AG09319 (cell line): ENCODE measurements at regions not wholly inside any gene's neighbourhood (a gene's known extent, or its start where the extent isn't known, plus 50 kb on each side); places are given as distances from the start of the nearest gene placed in this dataset.
A peak's percentile ranks its signal among the peaks of the same experiment; 100 is the strongest.

Experiments used
- DNase-seq: peaks from one replicate; pipeline ENCODE4 v3.0.0-alpha.2; 2010; ENCODE audit warnings: low read depth; ENCODE audit errors: extremely low read depth
- TF ChIP-seq, protein P1 (sequence below): IDR thresholded peaks from 2 replicates; pipeline ENCODE4 v1.5.1; 2011; ENCODE audit warnings: low read depth, mild to moderate bottlenecking, inconsistent platforms, low read length, moderate library complexity

DNA sequence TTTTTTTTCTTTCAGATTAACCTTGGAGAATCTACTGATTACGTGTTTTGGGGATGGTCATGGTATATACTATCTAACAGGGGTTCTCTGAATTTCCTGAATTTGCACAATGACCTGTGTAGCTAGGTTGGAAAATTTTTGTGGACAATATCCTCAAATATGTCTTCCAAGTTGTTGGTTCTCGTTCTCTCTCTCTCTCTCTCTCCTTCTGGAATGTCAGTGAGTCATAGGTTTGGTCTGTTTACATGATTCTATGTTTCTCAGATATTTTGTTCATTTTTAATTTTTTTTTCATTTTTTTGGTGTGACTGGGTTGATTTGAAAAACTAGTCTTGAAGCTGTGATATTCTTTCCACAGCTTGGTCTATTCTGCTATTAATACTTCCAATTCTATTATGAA is 604.0 kb upstream of the ANO3 start:
- TF ChIP-seq, protein P1, sequence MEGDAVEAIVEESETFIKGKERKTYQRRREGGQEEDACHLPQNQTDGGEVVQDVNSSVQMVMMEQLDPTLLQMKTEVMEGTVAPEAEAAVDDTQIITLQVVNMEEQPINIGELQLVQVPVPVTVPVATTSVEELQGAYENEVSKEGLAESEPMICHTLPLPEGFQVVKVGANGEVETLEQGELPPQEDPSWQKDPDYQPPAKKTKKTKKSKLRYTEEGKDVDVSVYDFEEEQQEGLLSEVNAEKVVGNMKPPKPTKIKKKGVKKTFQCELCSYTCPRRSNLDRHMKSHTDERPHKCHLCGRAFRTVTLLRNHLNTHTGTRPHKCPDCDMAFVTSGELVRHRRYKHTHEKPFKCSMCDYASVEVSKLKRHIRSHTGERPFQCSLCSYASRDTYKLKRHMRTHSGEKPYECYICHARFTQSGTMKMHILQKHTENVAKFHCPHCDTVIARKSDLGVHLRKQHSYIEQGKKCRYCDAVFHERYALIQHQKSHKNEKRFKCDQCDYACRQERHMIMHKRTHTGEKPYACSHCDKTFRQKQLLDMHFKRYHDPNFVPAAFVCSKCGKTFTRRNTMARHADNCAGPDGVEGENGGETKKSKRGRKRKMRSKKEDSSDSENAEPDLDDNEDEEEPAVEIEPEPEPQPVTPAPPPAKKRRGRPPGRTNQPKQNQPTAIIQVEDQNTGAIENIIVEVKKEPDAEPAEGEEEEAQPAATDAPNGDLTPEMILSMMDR = no peak
- DNase-seq = no peak

DNA sequence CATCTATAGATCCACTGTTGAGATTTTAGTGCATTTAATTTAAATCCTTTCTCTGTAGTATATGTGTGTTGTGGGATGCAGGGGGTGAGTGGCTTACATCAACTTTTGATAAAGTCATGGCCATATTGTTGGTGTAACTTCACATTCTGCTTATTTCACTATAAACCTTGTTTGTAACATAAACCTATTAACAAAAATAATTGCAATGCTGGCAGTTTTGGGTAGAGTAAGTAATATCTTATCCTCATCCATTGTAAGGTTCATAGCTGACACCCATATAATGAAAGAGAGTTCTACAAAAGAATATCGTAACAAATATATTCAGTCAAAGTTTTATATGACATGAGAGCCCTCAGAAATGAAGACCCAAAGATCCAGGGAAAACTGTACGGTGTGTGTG is 601.7 kb upstream of the ANO3 start:
- TF ChIP-seq, protein P1 = no peak
- DNase-seq = no peak

DNA sequence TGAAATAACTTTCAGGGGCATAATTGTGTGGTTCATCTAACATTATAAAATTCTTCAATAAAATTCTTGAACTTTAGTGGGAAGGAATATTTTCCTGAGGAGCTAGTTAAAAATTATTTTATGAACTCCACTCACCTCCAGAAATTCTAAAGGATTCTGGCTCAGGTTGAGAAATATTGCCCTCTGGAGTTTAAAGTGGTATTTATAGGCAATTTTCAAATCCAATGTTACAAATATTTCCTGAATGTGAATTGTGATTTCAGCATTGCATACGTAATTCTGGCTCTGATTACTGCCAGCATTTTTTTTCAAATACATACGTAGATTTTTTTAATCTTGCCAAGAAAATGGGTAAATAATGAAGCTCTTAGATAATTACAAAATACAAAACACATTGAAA is 598.2 kb upstream of the ANO3 start:
- TF ChIP-seq, protein P1 = peak; percentile 11
- no peak for DNase-seq

DNA sequence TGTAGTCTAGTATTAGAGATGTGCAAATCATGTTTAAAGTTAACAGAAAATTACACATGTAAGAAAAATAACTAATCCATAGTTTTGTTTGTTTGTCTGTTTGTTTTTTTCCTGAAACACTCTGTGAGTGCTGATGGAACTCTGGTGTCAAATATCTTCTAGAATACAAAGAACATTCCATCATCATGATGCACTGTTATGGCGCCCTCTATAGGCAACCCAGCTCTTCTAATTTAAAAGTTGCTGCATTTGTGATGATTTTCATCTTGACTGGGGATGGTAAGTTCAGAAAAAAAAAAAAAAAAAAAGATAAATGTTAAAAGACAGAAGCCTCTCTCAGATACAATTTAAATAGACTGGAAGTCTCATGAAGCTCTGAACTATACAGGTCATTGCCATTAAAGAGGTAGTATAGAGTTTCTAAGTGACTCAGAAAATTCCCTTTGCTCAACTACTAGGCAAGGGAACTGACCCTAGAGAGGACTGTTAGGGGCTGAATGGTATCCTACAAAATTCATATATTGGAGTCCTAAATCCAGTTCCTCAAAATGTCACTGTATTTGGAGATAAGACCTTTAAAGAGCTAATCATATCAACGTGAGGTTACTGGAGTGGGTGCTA is 597.2 kb upstream of the ANO3 start:
- DNase-seq = no peak
- TF ChIP-seq, protein P1 = peak; percentile 32

DNA sequence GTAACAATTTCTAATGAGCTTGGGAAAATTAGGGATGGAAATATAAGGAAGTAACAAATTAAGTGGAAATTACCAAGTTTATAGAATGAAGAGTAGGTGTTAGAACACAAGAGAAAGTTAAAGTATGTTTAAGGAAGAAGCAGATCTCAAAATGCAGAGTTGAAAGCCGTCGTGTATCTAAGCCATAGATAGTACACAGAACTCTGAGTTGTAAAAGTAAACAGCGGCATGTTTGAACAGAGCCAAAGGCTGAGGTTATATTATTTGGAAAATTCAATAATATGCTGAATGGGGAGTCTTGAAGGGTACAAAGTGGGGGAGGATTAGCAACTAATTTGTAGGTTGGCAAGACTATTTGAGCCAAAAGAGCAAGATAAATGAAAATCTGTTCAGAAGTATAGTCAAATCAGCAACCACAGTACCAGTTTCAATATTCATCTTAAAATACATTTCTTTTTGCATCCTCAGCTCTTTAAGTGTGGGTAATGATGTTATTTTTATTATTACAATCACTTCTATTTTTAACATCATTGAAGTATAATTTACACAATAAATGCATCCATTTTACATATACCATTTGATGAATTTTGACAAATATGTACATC is 594.8 kb upstream of the ANO3 start:
- TF ChIP-seq, protein P1 = no peak
- no peak for DNase-seq

DNA sequence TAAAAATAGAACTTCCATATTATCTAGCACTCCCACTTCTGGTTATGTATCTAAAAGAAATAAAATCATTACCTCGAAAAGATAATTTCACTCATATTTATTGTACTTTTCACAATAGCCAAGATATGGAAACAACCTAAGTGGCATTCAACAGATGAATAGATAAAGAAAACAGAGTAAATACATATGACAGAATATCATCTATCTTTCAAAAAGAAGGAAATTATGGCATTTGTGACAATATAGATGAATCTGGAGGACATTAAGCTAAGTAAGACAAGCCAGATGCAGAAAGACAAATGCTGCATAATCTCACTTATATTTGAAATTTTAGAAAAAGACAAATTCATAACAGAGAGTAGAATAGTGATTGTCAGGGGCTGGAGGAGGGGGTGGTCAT is 590.0 kb upstream of the ANO3 start:
- TF ChIP-seq, protein P1 = no peak
- no peak for DNase-seq

DNA sequence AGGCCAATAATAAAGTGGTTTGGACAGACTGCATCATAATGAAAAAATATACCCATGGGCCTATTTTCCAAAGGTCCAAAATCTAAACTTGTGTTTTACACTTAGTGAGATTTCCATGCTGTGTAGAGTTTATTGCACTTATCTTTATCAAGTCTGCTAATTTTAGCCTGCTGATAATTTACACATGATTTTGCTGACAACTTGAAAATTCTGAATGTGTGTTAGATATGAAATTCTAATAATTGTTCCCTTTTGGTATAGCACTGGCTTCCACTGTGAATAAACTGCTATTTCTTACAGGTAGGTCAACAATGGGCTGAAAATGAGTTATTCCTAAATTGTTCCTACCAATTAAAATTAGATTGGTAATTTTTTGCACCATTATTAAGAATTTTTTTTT is 589.1 kb upstream of the ANO3 start:
- no peak for DNase-seq
- TF ChIP-seq, protein P1 = no peak
